ENCODE measurements at regions not wholly inside any gene's neighbourhood (a gene's known extent, or its start where the extent isn't known, plus 50 kb on each side); places are given as distances from the start of the nearest gene placed in this dataset.

DNA sequence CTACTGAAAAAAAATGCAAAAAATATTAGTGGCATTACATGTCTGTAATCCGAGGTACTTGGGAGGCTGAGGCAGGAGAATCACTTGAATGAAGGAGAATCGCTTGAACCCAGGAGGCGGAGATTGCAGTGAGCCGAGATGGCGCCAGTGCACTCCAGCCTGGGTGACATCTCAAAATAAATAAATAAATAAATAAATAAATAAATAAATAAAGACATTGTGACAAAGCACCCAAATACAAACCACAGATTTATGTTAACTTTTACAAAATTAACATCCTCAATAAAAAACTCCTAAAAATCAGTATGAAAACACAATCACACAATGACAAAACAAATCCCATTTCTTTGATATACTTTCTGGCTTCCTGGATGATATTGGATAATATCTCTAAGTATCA is 808.3 kb downstream of the REEP3 start:
- WGBS (ENCODE audit: insufficient coverage), result no CpG with 5 or more reads among the region's 5 CpGs
- H3K27ac ChIP-seq (ENCODE audit: low read length in 2 of 2), result no peak overlapping the region
- no peaks in the 10 kb centered on the region for H3K79me2 ChIP-seq (ENCODE audit: control insufficient read depth, insufficient read depth, low read length)
- ChIA-PET CTCF (no interaction called here), POLR2A (no interaction called here)
- H3K9me3 Mint-ChIP-seq (ENCODE audit: insufficient read depth), result peaks cover 5% of the 10 kb centered on the region
- no peaks in the 10 kb centered on the region for H3K27me3 Mint-ChIP-seq
- H4K20me1 ChIP-seq (ENCODE audit: control insufficient read depth, insufficient read depth, low read length, poor library complexity, severe bottlenecking), result no peaks in the 10 kb centered on the region
- no peak overlapping the region for H3K4me3 Mint-ChIP-seq
- intact Hi-C loops (cut with micrococcal nuclease), result no loop called here
- no peak overlapping the region for H3K27ac Mint-ChIP-seq
- DNase-seq (no peak), ATAC-seq (ENCODE audit: low read depth) (no peak)
- no peak overlapping the region for H3K4me3 ChIP-seq (ENCODE audit: control extremely low read depth in 1 of 5, extremely low read depth in 1 of 5, insufficient read depth in 1 of 5, low read depth in 2 of 5, low read length in 4 of 5)
- no peaks in the 10 kb centered on the region for H3K27me3 ChIP-seq (replicated peaks in 1 of 4; ENCODE audit: control extremely low read depth in 1 of 4, control insufficient read depth in 3 of 4, insufficient read depth in 4 of 4, low read length in 3 of 4)
- TF ChIP-seq, protein P1, sequence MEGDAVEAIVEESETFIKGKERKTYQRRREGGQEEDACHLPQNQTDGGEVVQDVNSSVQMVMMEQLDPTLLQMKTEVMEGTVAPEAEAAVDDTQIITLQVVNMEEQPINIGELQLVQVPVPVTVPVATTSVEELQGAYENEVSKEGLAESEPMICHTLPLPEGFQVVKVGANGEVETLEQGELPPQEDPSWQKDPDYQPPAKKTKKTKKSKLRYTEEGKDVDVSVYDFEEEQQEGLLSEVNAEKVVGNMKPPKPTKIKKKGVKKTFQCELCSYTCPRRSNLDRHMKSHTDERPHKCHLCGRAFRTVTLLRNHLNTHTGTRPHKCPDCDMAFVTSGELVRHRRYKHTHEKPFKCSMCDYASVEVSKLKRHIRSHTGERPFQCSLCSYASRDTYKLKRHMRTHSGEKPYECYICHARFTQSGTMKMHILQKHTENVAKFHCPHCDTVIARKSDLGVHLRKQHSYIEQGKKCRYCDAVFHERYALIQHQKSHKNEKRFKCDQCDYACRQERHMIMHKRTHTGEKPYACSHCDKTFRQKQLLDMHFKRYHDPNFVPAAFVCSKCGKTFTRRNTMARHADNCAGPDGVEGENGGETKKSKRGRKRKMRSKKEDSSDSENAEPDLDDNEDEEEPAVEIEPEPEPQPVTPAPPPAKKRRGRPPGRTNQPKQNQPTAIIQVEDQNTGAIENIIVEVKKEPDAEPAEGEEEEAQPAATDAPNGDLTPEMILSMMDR (IDR thresholded peaks at IDR 0.05), result no peak
- no peak for TF ChIP-seq EZH2 (IDR thresholded peaks at IDR 0.05; ENCODE audit: borderline replicate concordance, insufficient read depth, low read depth, low read length, poor library complexity, severe bottlenecking)
- no peak overlapping the region for H2AFZ ChIP-seq (ENCODE audit: insufficient read depth, low read depth, low read length, poor library complexity, severe bottlenecking)
- no peaks in the 10 kb centered on the region for H3K4me1 Mint-ChIP-seq
- H3K36me3 ChIP-seq (replicated peaks in 1 of 2; ENCODE audit: control extremely low read depth in 1 of 2, control insufficient read depth in 1 of 2, extremely low read depth in 1 of 2, insufficient read depth in 2 of 2, low read length in 1 of 2), result no peaks in the 10 kb centered on the region
- H3K9me3 ChIP-seq (ENCODE audit: control extremely low read depth in 1 of 3, control insufficient read depth in 2 of 3, insufficient read depth in 1 of 3, low read length in 2 of 3), result peaks cover 0 to 4% (median 0%) of the 10 kb centered on the region in 3 donors
- H3K4me2 ChIP-seq (replicated peaks; ENCODE audit: low read depth, low read length, poor library complexity, severe bottlenecking), result no peak overlapping the region
- no peaks in the 10 kb centered on the region for H3K4me1 ChIP-seq (ENCODE audit: control insufficient read depth in 2 of 2, insufficient read depth in 2 of 2, low read length in 2 of 2)
- H3K9ac ChIP-seq (ENCODE audit: low read length), result no peak overlapping the region

DNA sequence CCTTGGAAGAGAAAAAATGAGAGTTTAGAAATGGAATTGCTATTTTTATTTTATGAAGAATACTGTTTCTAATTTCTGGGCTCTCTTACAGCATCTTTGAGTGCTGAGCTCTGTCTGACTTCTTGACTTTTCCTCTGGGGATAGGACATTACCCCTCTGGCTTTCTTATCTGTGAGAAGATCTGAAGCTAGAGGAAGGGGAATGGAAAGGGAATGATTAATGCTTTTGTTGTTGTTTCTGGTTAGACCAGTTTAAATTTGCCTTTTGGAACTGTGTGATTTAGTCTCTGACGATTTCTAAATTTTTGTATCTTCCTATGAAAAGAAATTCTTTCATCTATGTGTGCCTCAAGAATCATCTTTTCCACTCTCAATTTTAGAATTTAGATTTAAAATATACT is 811.4 kb downstream of the REEP3 start:
- H3K27me3 ChIP-seq (replicated peaks in 1 of 4; ENCODE audit: control extremely low read depth in 1 of 4, control insufficient read depth in 3 of 4, insufficient read depth in 4 of 4, low read length in 3 of 4), result no peaks in the 10 kb centered on the region
- no peak for ATAC-seq (ENCODE audit: low read depth)
- H3K4me2 ChIP-seq (replicated peaks; ENCODE audit: low read depth, low read length, poor library complexity, severe bottlenecking), result no peak overlapping the region
- H3K36me3 ChIP-seq (replicated peaks in 1 of 2; ENCODE audit: control extremely low read depth in 1 of 2, control insufficient read depth in 1 of 2, extremely low read depth in 1 of 2, insufficient read depth in 2 of 2, low read length in 1 of 2), result no peaks in the 10 kb centered on the region
- TF ChIP-seq, protein P1 (IDR thresholded peaks at IDR 0.05), result no peak
- TF ChIP-seq EZH2 (IDR thresholded peaks at IDR 0.05; ENCODE audit: borderline replicate concordance, insufficient read depth, low read depth, low read length, poor library complexity, severe bottlenecking), result no peak
- H3K4me1 Mint-ChIP-seq, result no peaks in the 10 kb centered on the region
- H3K79me2 ChIP-seq (ENCODE audit: control insufficient read depth, insufficient read depth, low read length), result no peaks in the 10 kb centered on the region
- H4K20me1 ChIP-seq (ENCODE audit: control insufficient read depth, insufficient read depth, low read length, poor library complexity, severe bottlenecking), result no peaks in the 10 kb centered on the region
- CTCF ChIA-PET, result no interaction called here
- no peaks in the 10 kb centered on the region for H3K9me3 ChIP-seq (ENCODE audit: control extremely low read depth in 1 of 3, control insufficient read depth in 2 of 3, insufficient read depth in 1 of 3, low read length in 2 of 3)
- H2AFZ ChIP-seq (ENCODE audit: insufficient read depth, low read depth, low read length, poor library complexity, severe bottlenecking), result no peak overlapping the region
- H3K27ac ChIP-seq (ENCODE audit: low read length in 2 of 2), result no peak overlapping the region
- intact Hi-C loops (cut with micrococcal nuclease), result no loop called here
- H3K4me3 ChIP-seq (ENCODE audit: control extremely low read depth in 1 of 5, extremely low read depth in 1 of 5, insufficient read depth in 1 of 5, low read depth in 2 of 5, low read length in 4 of 5), result no peak overlapping the region
- no peak overlapping the region for H3K4me3 Mint-ChIP-seq
- H3K9me3 Mint-ChIP-seq (ENCODE audit: insufficient read depth), result peaks cover 2% of the 10 kb centered on the region
- H3K9ac ChIP-seq (ENCODE audit: low read length), result no peak overlapping the region
- DNase-seq, result no peak
- no peak overlapping the region for H3K27ac Mint-ChIP-seq
- H3K4me1 ChIP-seq (ENCODE audit: control insufficient read depth in 2 of 2, insufficient read depth in 2 of 2, low read length in 2 of 2), result no peaks in the 10 kb centered on the region
- WGBS (ENCODE audit: insufficient coverage), result no CpG with 5 or more reads among the region's 1 CpG
- H3K27me3 Mint-ChIP-seq, result no peaks in the 10 kb centered on the region
- POLR2A ChIA-PET, result no interaction called here

Data from B cell (primary cell).